Mucosa of descending colon (tissue), 3 donors: ENCODE measurements at regions not wholly inside any gene's neighbourhood (a gene's known extent, or its start where the extent isn't known, plus 50 kb on each side); places are given as distances from the start of the nearest gene placed in this dataset.
"Not testable (repeated sequence)": the region's sequence is repeated elsewhere in the genome, so short reads cannot be mapped to it uniquely, and the experiment has no call there.

Experiments
- ATAC-seq: fragments of 200-7000 bp; cut with Tn5 transposase; one replicate; pipeline ENCODE4 v1.9.1; 2020; ENCODE audit warnings: mild to moderate bottlenecking, moderate library complexity
- DNase-seq, 3 donors: peaks; one replicate each; pipeline ENCODE4 v3.0.0-alpha.2; 2020
- H3K36me3 ChIP-seq: fragments of 200-600 bp; one replicate; pipeline ENCODE4 v1.8.0; 2021; ENCODE audit warnings: low read depth, mild to moderate bottlenecking
- H3K4me1 ChIP-seq: fragments of 200-600 bp; one replicate; pipeline ENCODE4 v1.8.0; 2021; ENCODE audit warnings: low read depth, mild to moderate bottlenecking
- H3K4me3 ChIP-seq: fragments of 200-600 bp; one replicate; pipeline ENCODE4 v1.8.0; 2021; ENCODE audit warnings: mild to moderate bottlenecking
- H3K9me3 ChIP-seq: fragments of 200-600 bp; one replicate; pipeline ENCODE4 v1.8.0; 2021; ENCODE audit warnings: mild to moderate bottlenecking
- CTCF ChIP-seq: fragments of 200-600 bp; IDR thresholded peaks from one replicate; pipeline ENCODE4 v1.8.0; 2022; ENCODE audit warnings: antibody characterized with exemption, mild to moderate bottlenecking
- intact Hi-C, 2 donors: fragments of 100-400 bp; cut with DNase I in 1 of 2; cut with micrococcal nuclease in 1 of 2; formaldehyde crosslinking; loops; one replicate each; pipeline versions ENCODE4 v1.11.0 to v1.11.1; 2022; cut with DNase I, micrococcal nuclease
- donor health status: DM: no; HTN: no; CAD: no; lungs with moderate emphysema.
- donor health status: DM: no; HTN: no; CAD: no.
- donor health status: DM: no; HTN: yes; CAD: no.

GRCh38 chr11:64438986-64439771, 80.2 kb downstream of the RPS6KA4 start:
- DNase-seq (no peak), ATAC-seq (no peak)
- H3K4me3 ChIP-seq = no peak overlapping the region
- H3K36me3 ChIP-seq = no peaks in the 10 kb centered on the region
- TF ChIP-seq CTCF = no peak
- intact Hi-C loops = no loop called here
- H3K4me1 ChIP-seq = no peaks in the 10 kb centered on the region
- no peaks in the 10 kb centered on the region for H3K9me3 ChIP-seq

- H3K4me1 ChIP-seq, DNase-seq, H3K4me3 ChIP-seq, ATAC-seq, H3K9me3 ChIP-seq, intact Hi-C loops, H3K36me3 ChIP-seq: not testable (repeated sequence)
Measured at GRCh38 chr11:64439772-64440491, 81.0 kb downstream of the RPS6KA4 start.

- no peaks in the 10 kb centered on the region for H3K36me3 ChIP-seq
- ATAC-seq (no peak), DNase-seq (no peak)
- intact Hi-C loops = no loop called here
- TF ChIP-seq CTCF = no peak
- no peak overlapping the region for H3K4me3 ChIP-seq
- H3K9me3 ChIP-seq = no peaks in the 10 kb centered on the region
- no peaks in the 10 kb centered on the region for H3K4me1 ChIP-seq
Measured at GRCh38 chr11:64441127-64441526, 82.2 kb downstream of the RPS6KA4 start.

- DNase-seq (no peak), ATAC-seq (no peak)
- H3K36me3 ChIP-seq = no peaks in the 10 kb centered on the region
- no peaks in the 10 kb centered on the region for H3K4me1 ChIP-seq
- TF ChIP-seq CTCF = no peak
- H3K9me3 ChIP-seq = no peaks in the 10 kb centered on the region
- intact Hi-C loops = no loop called here
- no peak overlapping the region for H3K4me3 ChIP-seq
Measured at GRCh38 chr11:64443001-64443400, 84.0 kb downstream of the RPS6KA4 start.

- DNase-seq = peak in 1 of 3 donors; percentile 15
- TF ChIP-seq CTCF = no peak
Measured at GRCh38 chr11:64444838-64445441, 86.0 kb downstream of the RPS6KA4 start.

GRCh38 chr11:64445651-64446050, 86.7 kb downstream of the RPS6KA4 start:
- intact Hi-C loops = no loop called here
- no peak for ATAC-seq
- Histone ChIP-seq H3K9me3 (no peaks in the 10 kb centered on the region), H3K36me3 (no peaks in the 10 kb centered on the region), H3K4me1 (peaks cover 17% of the 10 kb centered on the region), H3K4me3 (no peak overlapping the region)
- DNase-seq = no peak
- TF ChIP-seq CTCF = no peak

More at GRCh38 chr11:64444838-64445441, 86.0 kb downstream of the RPS6KA4 start:
- intact Hi-C loops = no loop called here
- Histone ChIP-seq H3K4me3 (no peak overlapping the region), H3K36me3 (no peaks in the 10 kb centered on the region), H3K4me1 (peaks cover 17% of the 10 kb centered on the region), H3K9me3 (no peaks in the 10 kb centered on the region)
- ATAC-seq = no peak
